ENCODE measurements at regions not wholly inside any gene's neighbourhood (a gene's known extent, or its start where the extent isn't known, plus 50 kb on each side); places are given as distances from the start of the nearest gene placed in this dataset.

DNA sequence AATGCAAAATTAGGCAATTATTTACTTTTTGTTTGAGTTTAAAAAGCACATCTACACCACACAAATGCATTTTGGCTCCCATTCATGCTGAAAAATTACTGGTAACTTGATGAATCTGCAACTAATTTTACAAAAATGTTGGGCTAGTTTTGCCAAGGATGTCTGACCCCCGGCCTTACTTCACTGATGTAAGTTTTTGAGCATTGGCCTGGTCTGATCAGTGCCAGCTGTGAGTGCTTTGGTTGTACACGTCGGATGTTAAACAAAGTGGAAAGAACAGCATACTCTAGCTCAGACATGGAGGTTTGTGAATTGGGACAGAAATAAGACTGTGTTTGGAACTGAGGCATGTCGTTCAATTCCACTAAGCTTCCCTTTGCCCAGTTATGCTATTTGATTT lies 1044.2 kb downstream of the TLE4 start:
- ATAC-seq (no peak), DNase-seq (no peak)
- TF ChIP-seq, protein P1, sequence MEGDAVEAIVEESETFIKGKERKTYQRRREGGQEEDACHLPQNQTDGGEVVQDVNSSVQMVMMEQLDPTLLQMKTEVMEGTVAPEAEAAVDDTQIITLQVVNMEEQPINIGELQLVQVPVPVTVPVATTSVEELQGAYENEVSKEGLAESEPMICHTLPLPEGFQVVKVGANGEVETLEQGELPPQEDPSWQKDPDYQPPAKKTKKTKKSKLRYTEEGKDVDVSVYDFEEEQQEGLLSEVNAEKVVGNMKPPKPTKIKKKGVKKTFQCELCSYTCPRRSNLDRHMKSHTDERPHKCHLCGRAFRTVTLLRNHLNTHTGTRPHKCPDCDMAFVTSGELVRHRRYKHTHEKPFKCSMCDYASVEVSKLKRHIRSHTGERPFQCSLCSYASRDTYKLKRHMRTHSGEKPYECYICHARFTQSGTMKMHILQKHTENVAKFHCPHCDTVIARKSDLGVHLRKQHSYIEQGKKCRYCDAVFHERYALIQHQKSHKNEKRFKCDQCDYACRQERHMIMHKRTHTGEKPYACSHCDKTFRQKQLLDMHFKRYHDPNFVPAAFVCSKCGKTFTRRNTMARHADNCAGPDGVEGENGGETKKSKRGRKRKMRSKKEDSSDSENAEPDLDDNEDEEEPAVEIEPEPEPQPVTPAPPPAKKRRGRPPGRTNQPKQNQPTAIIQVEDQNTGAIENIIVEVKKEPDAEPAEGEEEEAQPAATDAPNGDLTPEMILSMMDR (IDR thresholded peaks at IDR 0.05), result no peak
- no peak for TF ChIP-seq POLR2A (IDR thresholded peaks at IDR 0.05)
- Histone ChIP-seq H3K4me1 (no peaks in the 10 kb centered on the region), H3K9me3 (no peaks in the 10 kb centered on the region), H3K4me3 (no peak overlapping the region), H3K27ac (no peak overlapping the region), H3K27me3 (no peaks in the 10 kb centered on the region), H3K36me3 (replicated peaks in 1 of 2; ENCODE audit: insufficient read depth in 1 of 2, low read depth in 2 of 2) (no peaks in the 10 kb centered on the region)
- 56 to 62% methylated on average over 4 of the region's 4 CpGs for WGBS, 2 donors
- intact Hi-C loops (cut with DNase I), result no loop called here

DNA sequence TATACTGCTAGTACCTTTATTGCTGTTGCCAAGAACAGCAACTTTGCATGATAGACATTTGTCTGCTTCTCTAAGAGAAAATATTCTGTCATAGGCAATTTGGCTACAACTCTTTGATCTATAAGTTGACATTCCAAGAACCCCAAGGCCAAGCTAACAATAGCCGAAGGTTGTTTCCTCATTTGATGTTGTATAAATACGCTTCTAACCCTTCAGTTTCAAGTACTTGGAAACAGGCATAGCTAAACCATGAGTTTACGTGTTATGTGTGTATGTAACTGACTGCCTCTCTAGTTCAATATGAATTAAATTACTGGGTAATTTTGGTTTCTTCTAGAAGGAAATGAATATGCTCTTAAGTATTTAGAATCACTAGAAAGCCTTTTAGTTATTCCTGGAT lies 1034.0 kb downstream of the TLE4 start:
- no peak for ATAC-seq
- 33 to 39% methylated on average over 3 of the region's 3 CpGs for WGBS, 2 donors
- intact Hi-C loops (cut with DNase I), result no loop called here

DNA sequence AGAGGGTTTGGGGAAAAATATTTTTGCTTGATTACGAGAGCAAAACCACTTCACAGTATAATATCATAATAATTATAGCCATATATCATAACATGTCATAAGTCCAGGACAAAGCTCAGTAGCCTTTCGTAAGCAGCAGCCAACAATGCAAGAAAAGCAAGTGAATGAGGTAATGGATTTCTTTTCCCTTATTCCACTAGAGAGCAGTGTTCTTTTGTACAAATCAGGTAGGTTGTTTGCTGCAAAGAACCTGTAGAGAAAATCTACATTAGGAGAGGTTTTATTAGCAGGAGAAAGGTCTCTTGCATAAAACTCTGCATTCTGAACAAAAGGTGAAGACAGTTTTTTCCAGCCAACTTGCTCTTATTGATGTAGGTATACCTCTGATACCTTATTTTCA lies 1033.4 kb downstream of the TLE4 start:
- peaks cover 9% of the 10 kb centered on the region for H3K4me1 ChIP-seq

More for the DNA sequence above, 1034.0 kb downstream of the TLE4 start:
- Histone ChIP-seq H3K36me3 (replicated peaks in 1 of 2; ENCODE audit: insufficient read depth in 1 of 2, low read depth in 2 of 2) (no peaks in the 10 kb centered on the region), H3K4me3 (no peak overlapping the region), H3K9me3 (no peaks in the 10 kb centered on the region), H3K27ac (no peak overlapping the region), H3K4me1 (peaks cover 9% of the 10 kb centered on the region), H3K27me3 (no peaks in the 10 kb centered on the region)
- no peak for DNase-seq
- TF ChIP-seq, protein P1 (IDR thresholded peaks at IDR 0.05), result no peak
- no peak for TF ChIP-seq POLR2A (IDR thresholded peaks at IDR 0.05)

DNA sequence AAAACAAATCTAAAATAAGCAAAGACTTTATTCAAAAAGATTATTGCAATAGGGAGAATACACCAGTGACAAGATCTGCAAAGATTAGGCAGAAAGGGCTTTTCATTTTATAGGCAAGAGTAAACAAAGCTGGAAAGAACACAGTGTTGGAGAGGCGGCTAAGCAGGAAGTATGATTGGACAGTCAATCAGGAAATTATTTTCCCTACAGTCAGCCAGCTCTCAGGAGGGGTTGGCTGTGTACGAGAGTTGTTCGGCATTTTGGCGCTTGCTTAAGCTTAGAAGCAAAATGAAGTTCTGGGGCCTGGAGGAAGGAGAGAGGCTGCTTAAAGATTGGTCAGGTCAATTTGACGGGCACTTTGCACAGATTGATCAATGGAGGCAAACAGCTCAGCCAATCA lies 1030.5 kb downstream of the TLE4 start:
- H3K4me1 ChIP-seq, result peaks cover 9% of the 10 kb centered on the region
- no peak overlapping the region for H3K4me3 ChIP-seq
- H3K9me3 ChIP-seq, result no peaks in the 10 kb centered on the region
- intact Hi-C loops (cut with DNase I), result no loop called here
- no peaks in the 10 kb centered on the region for H3K27me3 ChIP-seq
- WGBS, 2 donors, result 61 to 71% methylated on average over 5 of the region's 5 CpGs
- no peak for DNase-seq
- no peak for TF ChIP-seq POLR2A (IDR thresholded peaks at IDR 0.05)
- TF ChIP-seq, protein P1 (IDR thresholded peaks at IDR 0.05), result no peak
- H3K36me3 ChIP-seq (replicated peaks in 1 of 2; ENCODE audit: insufficient read depth in 1 of 2, low read depth in 2 of 2), result no peaks in the 10 kb centered on the region
- ATAC-seq, result no peak
- H3K27ac ChIP-seq, result no peak overlapping the region

More for the DNA sequence above, 1033.4 kb downstream of the TLE4 start:
- no peak for TF ChIP-seq POLR2A (IDR thresholded peaks at IDR 0.05)
- TF ChIP-seq, protein P1 (IDR thresholded peaks at IDR 0.05), result peak in 5 of 7 experiments; percentile 27 to 50 (median 36)
- intact Hi-C loops (cut with DNase I), result no loop called here
- no peaks in the 10 kb centered on the region for H3K36me3 ChIP-seq (replicated peaks in 1 of 2; ENCODE audit: insufficient read depth in 1 of 2, low read depth in 2 of 2)
- H3K9me3 ChIP-seq, result no peaks in the 10 kb centered on the region
- DNase-seq, result no peak
- WGBS, 2 donors, result 29 to 35% methylated on average over 2 of the region's 2 CpGs
- peak; percentile 64 for ATAC-seq
- H3K27ac ChIP-seq, result no peak overlapping the region
- H3K4me3 ChIP-seq, result no peak overlapping the region
- no peaks in the 10 kb centered on the region for H3K27me3 ChIP-seq

DNA sequence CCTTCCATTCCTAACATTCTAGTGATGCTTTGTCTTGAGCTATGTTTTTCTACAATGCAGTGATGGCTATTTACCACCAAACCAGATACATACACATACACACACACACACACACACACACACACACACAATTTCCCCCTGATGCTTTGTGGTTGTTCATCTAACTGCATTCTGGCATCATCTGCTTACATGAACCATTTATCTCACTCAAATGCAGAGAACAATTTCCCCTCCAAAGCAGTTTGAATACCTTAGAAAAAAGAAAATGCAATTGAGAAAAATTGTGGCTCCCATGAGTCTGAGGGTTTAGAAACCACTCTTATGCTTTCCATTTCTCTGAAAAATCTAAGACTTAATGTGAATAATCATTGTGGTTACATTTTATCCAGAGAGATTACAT lies 1024.8 kb downstream of the TLE4 start:
- H3K4me1 ChIP-seq, result no peaks in the 10 kb centered on the region
- DNase-seq (no peak), ATAC-seq (no peak)
- intact Hi-C loops (cut with DNase I), result no loop called here
- no peaks in the 10 kb centered on the region for H3K27me3 ChIP-seq
- no peaks in the 10 kb centered on the region for H3K9me3 ChIP-seq
- H3K4me3 ChIP-seq, result no peak overlapping the region
- H3K27ac ChIP-seq, result no peak overlapping the region
- TF ChIP-seq POLR2A (IDR thresholded peaks at IDR 0.05), result no peak
- TF ChIP-seq, protein P1 (IDR thresholded peaks at IDR 0.05), result no peak
- no peaks in the 10 kb centered on the region for H3K36me3 ChIP-seq (replicated peaks in 1 of 2; ENCODE audit: insufficient read depth in 1 of 2, low read depth in 2 of 2)

Data from body of pancreas (tissue), 4 donors.